HG03442 (cell line): ENCODE measurements at regions not wholly inside any gene's neighbourhood (a gene's known extent, or its start where the extent isn't known, plus 50 kb on each side); places are given as distances from the start of the nearest gene placed in this dataset.

ENCODE experiments used
- ATAC-seq: cut with Tn5 transposase; IDR thresholded peaks from one replicate; pipeline ENCODE4 v1.9.1; 2021; ENCODE audit warnings: mild to moderate bottlenecking, moderate library complexity; ENCODE audit not compliant: unreplicated experiment

DNA sequence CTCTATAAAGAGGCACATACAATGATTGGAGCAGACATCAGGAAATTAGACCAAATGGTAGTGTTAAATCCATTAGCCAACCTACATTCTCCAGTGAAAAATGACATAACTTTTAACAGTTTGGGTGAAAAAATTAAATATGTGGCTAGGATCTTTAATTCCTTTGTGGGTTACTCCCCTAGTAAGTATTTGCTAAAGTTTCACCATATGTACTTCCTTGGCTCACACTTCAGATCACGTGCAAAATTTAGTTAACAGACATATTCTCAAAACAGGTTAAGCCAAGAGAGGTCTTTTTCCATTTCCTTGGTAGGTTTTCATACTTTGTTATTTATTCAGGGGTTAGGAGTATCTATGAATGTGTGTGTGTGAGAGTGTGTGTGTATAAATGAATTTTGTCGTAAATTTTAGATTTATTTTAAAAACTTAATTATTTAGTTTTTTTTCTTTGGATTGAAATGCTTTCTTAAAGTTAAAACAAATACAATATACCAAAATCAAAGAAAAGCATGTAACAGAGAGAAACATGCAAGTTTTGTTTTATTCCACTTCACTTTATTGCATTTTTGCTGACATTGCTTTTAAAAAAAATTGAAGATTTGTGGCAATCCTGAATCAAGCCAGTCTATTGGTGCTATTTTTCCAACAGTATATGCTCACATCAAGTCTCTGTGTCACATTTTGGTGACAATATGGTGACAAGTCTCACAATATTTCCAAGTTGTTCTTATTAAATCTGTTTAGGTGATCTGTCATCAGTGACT is 258.7 kb downstream of the FLRT2 start:
- no peak for ATAC-seq

DNA sequence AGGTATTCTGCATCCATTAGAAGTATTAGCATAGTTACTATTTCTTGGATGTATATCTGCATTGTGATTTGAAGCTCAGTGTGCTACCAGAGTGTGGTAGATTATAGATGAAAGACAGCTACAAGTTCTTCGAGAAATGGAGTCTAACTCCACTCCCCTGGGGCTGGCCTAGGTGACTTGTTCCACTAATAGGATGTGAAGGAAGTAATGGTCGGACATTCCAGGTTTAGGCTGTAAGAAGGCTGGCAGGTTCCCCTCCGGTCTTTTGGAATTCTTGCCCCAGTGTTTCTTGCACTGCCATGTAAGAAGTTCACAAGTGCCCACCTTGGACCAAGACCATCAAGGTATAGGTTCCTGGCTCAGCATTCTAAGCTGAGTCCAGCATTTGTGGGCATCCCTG is 236.4 kb downstream of the FLRT2 start:
- ATAC-seq = no peak

DNA sequence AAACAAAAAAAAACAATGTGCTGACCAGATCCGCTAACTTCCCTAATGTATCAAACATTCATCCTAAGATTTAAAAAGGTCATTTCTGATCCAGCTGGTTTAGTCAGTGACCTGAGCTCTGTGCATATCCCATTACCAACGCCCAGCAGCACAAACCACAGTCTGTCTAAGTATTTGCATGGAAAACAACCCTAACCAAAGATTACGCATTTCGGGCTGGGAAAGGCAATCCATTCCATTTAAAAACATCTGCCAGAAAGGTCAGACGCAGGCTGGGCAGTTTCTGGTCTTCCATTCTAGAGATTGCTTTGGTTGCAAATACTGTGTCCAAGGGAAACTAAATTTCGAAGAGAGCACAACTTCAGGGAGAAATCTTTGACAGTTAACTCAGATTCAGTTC is 234.9 kb downstream of the FLRT2 start:
- no peak for ATAC-seq

DNA sequence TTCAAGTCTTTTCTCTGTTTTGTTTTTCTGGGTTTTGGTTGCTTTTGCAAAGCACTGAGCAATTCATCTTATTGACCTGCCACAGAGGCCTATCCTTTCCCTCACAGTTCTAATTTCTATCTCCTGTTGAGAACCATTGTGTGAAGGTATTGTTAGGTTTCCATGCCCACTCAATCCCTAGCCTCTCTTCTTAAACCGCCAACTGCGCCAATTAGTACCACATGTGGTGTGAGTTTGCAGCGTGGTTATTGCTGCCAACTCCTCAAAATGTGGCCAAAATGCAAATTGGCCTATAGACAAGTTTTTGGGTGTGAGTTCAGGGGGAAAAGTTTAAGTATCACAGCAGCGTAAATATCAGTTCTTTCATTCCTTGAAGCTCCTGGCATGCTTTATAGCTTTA is 232.6 kb downstream of the FLRT2 start:
- ATAC-seq = no peak

DNA sequence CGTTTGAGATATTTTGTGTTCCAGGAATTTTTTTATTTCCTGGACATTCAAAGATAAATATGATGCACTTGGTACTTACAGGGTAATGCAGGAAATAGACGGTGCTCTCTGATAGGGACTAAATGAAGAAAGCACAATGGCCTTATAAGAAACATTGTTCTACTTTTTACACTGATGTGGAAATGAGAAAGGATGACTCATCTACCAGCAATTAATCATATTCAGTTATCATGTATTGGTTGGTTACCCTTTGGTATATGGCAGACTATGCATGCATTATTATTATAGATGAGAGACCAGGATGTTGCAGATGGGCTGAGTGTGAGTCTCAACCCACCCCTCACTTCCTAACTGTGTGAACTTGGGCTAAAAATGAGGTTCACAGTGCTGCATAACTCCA is 222.2 kb downstream of the FLRT2 start:
- no peak for ATAC-seq

DNA sequence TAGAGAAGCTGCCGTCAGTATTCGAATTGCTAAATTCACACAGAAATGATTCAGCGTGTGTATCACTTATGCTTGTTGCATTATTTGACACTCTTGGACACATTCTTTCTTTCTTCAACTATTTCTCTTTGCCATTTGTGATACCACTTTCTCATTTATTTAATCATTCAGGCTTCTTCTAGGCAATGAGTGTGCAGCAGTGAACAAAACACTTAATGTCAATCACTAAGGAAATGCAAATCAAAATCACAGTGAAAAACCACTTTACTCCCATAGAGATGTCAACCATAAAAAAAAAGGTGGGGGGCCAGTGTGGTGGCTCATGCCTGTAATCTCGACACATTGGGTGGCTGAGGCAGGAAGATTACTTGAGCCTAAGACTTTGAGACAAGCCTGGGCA is 214.6 kb downstream of the FLRT2 start:
- no peak for ATAC-seq

DNA sequence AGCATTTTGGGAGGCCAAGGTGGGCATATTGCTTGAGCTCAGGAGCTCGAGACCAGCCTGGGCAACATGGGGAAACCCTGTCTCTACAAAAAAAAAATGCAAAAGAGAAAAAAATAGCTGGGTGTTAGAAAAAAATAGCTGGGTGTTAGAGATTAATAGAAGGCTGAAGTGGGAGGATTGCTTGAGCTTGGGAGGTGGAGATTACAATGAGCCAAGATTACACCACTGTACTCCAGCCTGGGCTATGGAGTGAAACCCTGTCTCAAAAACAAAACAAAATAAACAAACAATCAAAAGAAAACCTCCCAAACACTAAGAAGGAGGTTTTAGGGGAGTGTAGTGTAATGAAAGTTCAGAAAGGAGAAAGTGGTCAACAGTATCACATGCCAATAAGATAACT is 202.1 kb downstream of the FLRT2 start:
- no peak for ATAC-seq

DNA sequence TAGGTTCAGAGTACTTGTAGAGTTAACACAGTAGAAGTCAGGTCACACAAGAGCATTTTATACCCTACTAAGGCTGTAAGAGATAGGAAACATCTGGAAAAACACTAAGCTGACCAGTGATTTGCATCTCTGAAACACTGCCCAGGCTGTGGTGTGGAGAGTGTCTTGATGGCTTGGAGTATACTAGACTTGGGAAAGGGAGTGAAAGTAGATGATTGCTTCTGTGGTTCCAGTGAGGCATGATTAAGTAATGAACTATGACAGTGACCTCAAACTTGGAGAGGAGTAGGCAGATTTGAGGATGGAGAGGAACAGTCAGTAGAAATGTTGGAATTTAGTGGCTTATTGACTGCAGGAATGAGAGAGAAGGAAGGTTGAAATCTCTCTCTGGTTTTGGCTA is 201.2 kb downstream of the FLRT2 start:
- no peak for ATAC-seq

DNA sequence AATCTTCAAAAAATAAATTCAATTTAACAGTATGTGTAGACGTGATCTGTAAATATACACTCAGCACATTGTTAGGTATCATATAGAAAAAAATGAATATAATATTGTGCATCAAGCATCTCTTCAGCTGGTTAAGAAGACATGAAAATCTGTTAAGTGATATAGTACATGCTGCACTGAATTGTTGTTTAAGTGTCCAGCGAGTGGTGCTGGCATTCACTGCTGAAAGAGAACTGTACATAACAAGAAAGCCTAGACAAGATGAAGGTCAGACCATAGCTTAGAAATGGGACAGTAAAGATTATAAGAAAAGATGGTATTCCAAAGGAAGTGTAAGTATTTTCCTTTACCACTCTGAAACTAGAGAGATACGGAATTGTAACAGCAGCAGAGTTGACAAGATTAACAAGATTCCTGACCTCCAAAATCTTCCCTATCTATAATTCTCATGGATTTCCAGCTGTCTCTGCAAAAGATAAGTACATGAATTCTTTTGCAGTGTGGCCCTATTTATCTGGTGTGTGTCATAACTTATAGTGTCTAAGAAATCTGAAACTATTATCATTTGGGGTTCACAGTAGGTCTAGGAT is 198.6 kb downstream of the FLRT2 start:
- no peak for ATAC-seq

DNA sequence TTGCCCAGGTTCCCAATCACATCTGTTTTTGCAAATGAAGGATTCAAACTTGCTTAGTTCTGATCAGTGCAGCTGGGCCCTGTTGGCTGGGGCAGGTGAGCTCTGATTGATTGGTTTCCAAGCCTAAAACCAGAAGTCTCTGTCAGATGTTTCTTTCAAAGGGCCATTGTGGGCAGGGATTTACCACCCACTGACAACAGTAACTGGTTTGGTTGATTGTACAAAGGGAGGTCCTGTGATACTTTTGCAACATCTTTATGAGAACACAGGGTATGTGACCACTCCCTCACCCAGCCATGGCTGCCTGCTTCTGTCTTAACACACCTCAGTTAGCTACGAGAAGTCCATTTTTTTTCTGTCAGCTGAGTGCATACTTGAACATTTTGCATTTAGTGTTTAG is 184.1 kb downstream of the FLRT2 start:
- ATAC-seq = no peak

DNA sequence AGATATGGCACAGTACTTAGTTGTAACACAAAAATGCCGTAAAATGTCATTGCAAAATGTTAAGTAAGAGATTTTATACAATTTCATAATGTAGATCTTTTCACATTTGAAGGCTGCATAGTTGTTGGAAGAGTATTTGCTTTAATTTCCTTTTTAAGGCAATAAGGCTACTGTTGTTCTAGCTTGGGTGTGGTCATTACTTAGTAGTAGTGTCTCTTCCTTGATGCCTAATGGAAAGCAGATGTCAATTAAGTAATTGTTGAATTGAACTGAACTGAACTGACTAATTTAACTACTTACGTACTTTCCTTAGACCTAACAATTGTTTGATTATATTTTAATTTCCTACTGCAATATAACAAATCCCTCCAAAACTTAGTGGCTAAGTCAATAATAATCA is 181.7 kb downstream of the FLRT2 start:
- no peak for ATAC-seq
